Fibroblast of lung (primary cell): ENCODE measurements at regions not wholly inside any gene's neighbourhood (a gene's known extent, or its start where the extent isn't known, plus 50 kb on each side); places are given as distances from the start of the nearest gene placed in this dataset.

Experiments
- DNase-seq, 2 donors: peaks; one replicate each; pipeline versions ENCODE4 v3.0.0 to v3.0.0-alpha.2; 2010; ENCODE audit warnings: low read depth in 2 of 2
- H2AFZ ChIP-seq: 2 replicates; pipeline ENCODE4 v1.5.1; 2012; ENCODE audit warnings: low read length, control low read depth, inconsistent platforms
- H3K27ac ChIP-seq: 2 replicates; pipeline ENCODE4 v1.5.1; 2011; ENCODE audit warnings: low read length, control low read depth; ENCODE audit not compliant: insufficient read depth
- H3K27me3 ChIP-seq: 2 replicates; pipeline ENCODE4 v1.5.1; 2011; ENCODE audit warnings: mild to moderate bottlenecking, low read length; ENCODE audit not compliant: control insufficient read depth, insufficient read depth
- H3K36me3 ChIP-seq: 2 replicates; pipeline ENCODE4 v1.5.1; 2011; ENCODE audit warnings: low read length; ENCODE audit not compliant: control insufficient read depth, insufficient read depth
- H3K4me1 ChIP-seq: 2 replicates; pipeline ENCODE4 v1.5.1; 2011; ENCODE audit warnings: low read length; ENCODE audit not compliant: control insufficient read depth, insufficient read depth; ENCODE audit errors: extremely low read depth
- H3K4me2 ChIP-seq: 2 replicates; pipeline ENCODE4 v1.5.1; 2011; ENCODE audit warnings: low read length, control low read depth; ENCODE audit not compliant: insufficient read depth; ENCODE audit errors: extremely low read depth
- H3K4me3 ChIP-seq, 4 experiments: fragments of 200-600 bp in 1 of 4; sonication (generic) in 1 of 4; replicated peaks in 1 of 4; 2 replicates each; pipeline ENCODE4 v1.5.1; 2011 to 2016; ENCODE audit warnings: low read length in 4 of 4, low read depth in 3 of 4, mild to moderate bottlenecking in 3 of 4, control low read depth in 2 of 4, inconsistent platforms in 1 of 4, mixed read lengths in 1 of 4; ENCODE audit not compliant: insufficient read depth in 1 of 4; ENCODE audit errors: control extremely low read depth in 1 of 4
- H3K79me2 ChIP-seq: 2 replicates; pipeline ENCODE4 v1.5.1; 2012; ENCODE audit warnings: mild to moderate bottlenecking, low read length, inconsistent platforms; ENCODE audit not compliant: control insufficient read depth, insufficient read depth
- H3K9ac ChIP-seq: 2 replicates; pipeline ENCODE4 v1.5.1; 2011; ENCODE audit warnings: mild to moderate bottlenecking, low read length, control low read depth; ENCODE audit not compliant: insufficient read depth
- H3K9me3 ChIP-seq: 2 replicates; pipeline ENCODE4 v1.5.1; 2012; ENCODE audit warnings: low read depth, low read length; ENCODE audit not compliant: control insufficient read depth, insufficient read depth
- H4K20me1 ChIP-seq: 2 replicates; pipeline ENCODE4 v1.5.1; 2011; ENCODE audit warnings: low read length; ENCODE audit not compliant: control insufficient read depth, insufficient read depth; ENCODE audit errors: extremely low read depth
- EZH2 ChIP-seq: IDR thresholded peaks from 2 replicates; pipeline ENCODE4 v1.5.1; 2012; ENCODE audit warnings: low read length, control low read depth, mild to moderate bottlenecking; ENCODE audit errors: missing control alignments
- TF ChIP-seq, protein P1 (sequence below), 2 donors: IDR thresholded peaks in 1 of 2; conservative IDR thresholded peaks in 1 of 2; 1 replicate in 1 of 2; 2 replicates in 1 of 2; pipeline ENCODE4 v1.5.1; 2011 to 2012; ENCODE audit warnings: low read length in 2 of 2, control low read depth in 1 of 2, inconsistent platforms in 1 of 2, low read depth in 1 of 2, mild to moderate bottlenecking in 1 of 2

GRCh38 chrX:45358392-45358791, 157.7 kb upstream of the DIPK2B start:
- Histone ChIP-seq H3K27me3 (no peaks in the 10 kb centered on the region), H3K27ac (no peak overlapping the region), H3K4me2 (no peak overlapping the region), H3K9me3 (no peaks in the 10 kb centered on the region), H3K36me3 (no peaks in the 10 kb centered on the region), H4K20me1 (no peaks in the 10 kb centered on the region), H3K4me1 (no peaks in the 10 kb centered on the region), H3K9ac (no peak overlapping the region), H2AFZ (no peak overlapping the region), H3K79me2 (no peaks in the 10 kb centered on the region), H3K4me3 (no peak overlapping the region)
- DNase-seq: no peak
- no peak for TF ChIP-seq EZH2
- TF ChIP-seq, protein P1, sequence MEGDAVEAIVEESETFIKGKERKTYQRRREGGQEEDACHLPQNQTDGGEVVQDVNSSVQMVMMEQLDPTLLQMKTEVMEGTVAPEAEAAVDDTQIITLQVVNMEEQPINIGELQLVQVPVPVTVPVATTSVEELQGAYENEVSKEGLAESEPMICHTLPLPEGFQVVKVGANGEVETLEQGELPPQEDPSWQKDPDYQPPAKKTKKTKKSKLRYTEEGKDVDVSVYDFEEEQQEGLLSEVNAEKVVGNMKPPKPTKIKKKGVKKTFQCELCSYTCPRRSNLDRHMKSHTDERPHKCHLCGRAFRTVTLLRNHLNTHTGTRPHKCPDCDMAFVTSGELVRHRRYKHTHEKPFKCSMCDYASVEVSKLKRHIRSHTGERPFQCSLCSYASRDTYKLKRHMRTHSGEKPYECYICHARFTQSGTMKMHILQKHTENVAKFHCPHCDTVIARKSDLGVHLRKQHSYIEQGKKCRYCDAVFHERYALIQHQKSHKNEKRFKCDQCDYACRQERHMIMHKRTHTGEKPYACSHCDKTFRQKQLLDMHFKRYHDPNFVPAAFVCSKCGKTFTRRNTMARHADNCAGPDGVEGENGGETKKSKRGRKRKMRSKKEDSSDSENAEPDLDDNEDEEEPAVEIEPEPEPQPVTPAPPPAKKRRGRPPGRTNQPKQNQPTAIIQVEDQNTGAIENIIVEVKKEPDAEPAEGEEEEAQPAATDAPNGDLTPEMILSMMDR (conservative IDR thresholded peaks at IDR 0.05 in 1 of 2, IDR thresholded peaks at IDR 0.05 in 1 of 2; ENCODE audit: low read depth in 1 of 2, low read length in 2 of 2): no peak

GRCh38 chrX:45353456-45353855, 152.8 kb upstream of the DIPK2B start:
- no peak overlapping the region for H3K4me2 ChIP-seq
- H3K27ac ChIP-seq: no peak overlapping the region
- no peaks in the 10 kb centered on the region for H3K36me3 ChIP-seq
- no peak overlapping the region for H3K9ac ChIP-seq
- peaks cover 7% of the 10 kb centered on the region for H3K4me1 ChIP-seq
- H3K79me2 ChIP-seq: no peaks in the 10 kb centered on the region
- no peak overlapping the region for H3K4me3 ChIP-seq
- no peaks in the 10 kb centered on the region for H3K9me3 ChIP-seq
- no peak overlapping the region for H2AFZ ChIP-seq
- DNase-seq: peak in 1 of 2 donors; percentile 78
- no peaks in the 10 kb centered on the region for H4K20me1 ChIP-seq
- no peaks in the 10 kb centered on the region for H3K27me3 ChIP-seq
- TF ChIP-seq EZH2: no peak
- TF ChIP-seq, protein P1 (conservative IDR thresholded peaks at IDR 0.05 in 1 of 2, IDR thresholded peaks at IDR 0.05 in 1 of 2; ENCODE audit: low read depth in 1 of 2, low read length in 2 of 2): no peak

DNA sequence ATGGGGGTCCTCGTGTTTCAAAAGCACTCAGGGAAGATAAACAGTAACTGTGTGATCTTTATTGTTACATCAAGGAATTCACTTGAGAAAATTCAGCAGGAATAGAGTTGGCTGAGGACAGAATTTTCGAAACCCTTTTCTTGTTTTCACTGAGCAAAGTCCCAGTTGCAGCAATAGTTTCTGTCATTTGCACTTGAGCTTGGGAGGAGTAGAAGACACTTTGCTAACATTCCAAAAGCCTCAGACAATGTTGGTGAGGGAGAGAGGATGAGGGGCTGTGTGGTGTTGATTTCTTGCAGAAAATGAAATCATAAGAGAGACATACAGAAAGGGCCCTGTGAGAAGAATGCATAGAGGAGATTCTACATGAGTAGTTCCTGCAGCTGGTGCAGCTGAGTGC, 151.9 kb upstream of the DIPK2B start:
- H3K4me2 ChIP-seq: no peak overlapping the region
- H2AFZ ChIP-seq: no peak overlapping the region
- H3K27me3 ChIP-seq: no peaks in the 10 kb centered on the region
- H3K4me3 ChIP-seq: no peak overlapping the region
- H3K27ac ChIP-seq: no peak overlapping the region
- H3K79me2 ChIP-seq: no peaks in the 10 kb centered on the region
- TF ChIP-seq EZH2: no peak
- TF ChIP-seq, protein P1 (conservative IDR thresholded peaks at IDR 0.05 in 1 of 2, IDR thresholded peaks at IDR 0.05 in 1 of 2; ENCODE audit: low read depth in 1 of 2, low read length in 2 of 2): no peak
- H3K9me3 ChIP-seq: no peaks in the 10 kb centered on the region
- H3K36me3 ChIP-seq: no peaks in the 10 kb centered on the region
- no peak overlapping the region for H3K9ac ChIP-seq
- no peak for DNase-seq
- H3K4me1 ChIP-seq: peaks cover 7% of the 10 kb centered on the region
- no peaks in the 10 kb centered on the region for H4K20me1 ChIP-seq
